SK-N-SH treated with all-trans-retinoic acid at 6 μM for 48 hours (cell line): ENCODE measurements at regions not wholly inside any gene's neighbourhood (a gene's known extent, or its start where the extent isn't known, plus 50 kb on each side); places are given as distances from the start of the nearest gene placed in this dataset.

Experiments used
- ATAC-seq: fragments of 200-7000 bp; cut with Tn5 transposase; 3 replicates; pipeline ENCODE4 v1.9.1; 2020; ENCODE audit warnings: mild to moderate bottlenecking, moderate library complexity
- ARNTL ChIP-seq: fragments of 450-650 bp; formaldehyde crosslinking; IDR thresholded peaks from 2 replicates; pipeline ENCODE4 v1.5.0; 2020; ENCODE audit warnings: low read depth, mild to moderate bottlenecking, moderate library complexity, borderline replicate concordance
- BACH2 ChIP-seq: fragments of 250-450 bp; sonication (Bioruptor Pico); IDR thresholded peaks from 2 replicates; pipeline ENCODE4 v1.9.0; 2021; ENCODE audit warnings: mild to moderate bottlenecking, borderline replicate concordance
- CREB5 ChIP-seq: fragments of 250-450 bp; sonication (Bioruptor Pico); IDR thresholded peaks from 2 replicates; pipeline ENCODE4 v1.5.1; 2020; ENCODE audit warnings: low read depth, mild to moderate bottlenecking, moderate library complexity
- CSDC2 ChIP-seq: fragments of 250-450 bp; sonication (Bioruptor Pico); IDR thresholded peaks from 2 replicates; pipeline ENCODE4 v1.5.0; 2020; ENCODE audit warnings: mild to moderate bottlenecking, moderate library complexity
- CSRNP3 ChIP-seq: fragments of 250-450 bp; sonication (Bioruptor Pico); IDR thresholded peaks from 2 replicates; pipeline ENCODE4 v1.5.1; 2021; ENCODE audit warnings: mild to moderate bottlenecking, moderate library complexity
- ESRRG ChIP-seq: fragments of 250-450 bp; sonication (Bioruptor Pico); IDR thresholded peaks from 2 replicates; pipeline ENCODE4 v1.6.1; 2021; ENCODE audit warnings: mild to moderate bottlenecking
- GLIS3 ChIP-seq: fragments of 250-450 bp; sonication (Bioruptor Pico); IDR thresholded peaks from 2 replicates; pipeline ENCODE4 v1.5.0; 2020; ENCODE audit warnings: mild to moderate bottlenecking, moderate library complexity
- ISL1 ChIP-seq: fragments of 250-450 bp; sonication (Bioruptor Pico); IDR thresholded peaks from 2 replicates; pipeline ENCODE4 v2.1.2; 2022; ENCODE audit warnings: mild to moderate bottlenecking, moderate library complexity
- OSR1 ChIP-seq: fragments of 250-450 bp; sonication (Bioruptor Pico); IDR thresholded peaks from 2 replicates; pipeline ENCODE4 v1.8.0; 2022; ENCODE audit warnings: moderate library complexity, mild to moderate bottlenecking, inconsistent platforms
- PATZ1 ChIP-seq: fragments of 250-450 bp; sonication (Bioruptor Pico); IDR thresholded peaks from 2 replicates; pipeline ENCODE4 v1.8.0; 2020; ENCODE audit warnings: mild to moderate bottlenecking, moderate library complexity, borderline replicate concordance
- POU6F1 ChIP-seq: fragments of 250-450 bp; sonication (Bioruptor Pico); IDR thresholded peaks from 2 replicates; pipeline ENCODE4 v1.8.0; 2021; ENCODE audit warnings: low read depth, mild to moderate bottlenecking, moderate library complexity, borderline replicate concordance
- PPARA ChIP-seq: fragments of 250-450 bp; sonication (Bioruptor Pico); IDR thresholded peaks from 2 replicates; pipeline ENCODE4 v1.5.0; 2020; ENCODE audit warnings: mild to moderate bottlenecking, borderline replicate concordance
- RARB ChIP-seq: fragments of 250-450 bp; sonication (Bioruptor Pico); IDR thresholded peaks from 2 replicates; pipeline ENCODE4 v1.8.0; 2021; ENCODE audit warnings: mild to moderate bottlenecking, moderate library complexity
- SNAI2 ChIP-seq: fragments of 250-450 bp; sonication (Bioruptor Pico); IDR thresholded peaks from 2 replicates; pipeline ENCODE4 v1.5.0; 2020; ENCODE audit warnings: mild to moderate bottlenecking, moderate library complexity
- TCF4 ChIP-seq: fragments of 250-450 bp; sonication (Bioruptor Pico); IDR thresholded peaks from 2 replicates; pipeline ENCODE4 v1.8.0; 2021; ENCODE audit warnings: mild to moderate bottlenecking, moderate library complexity, borderline replicate concordance
- TOX ChIP-seq: fragments of 250-450 bp; sonication (Bioruptor Pico); IDR thresholded peaks from 2 replicates; pipeline ENCODE4 v1.8.0; 2021; ENCODE audit warnings: mild to moderate bottlenecking, moderate library complexity, borderline replicate concordance
- ZC3H10 ChIP-seq: fragments of 250-450 bp; sonication (Bioruptor Pico); IDR thresholded peaks from 2 replicates; pipeline ENCODE4 v1.5.1; 2021; ENCODE audit warnings: mild to moderate bottlenecking, moderate library complexity
- ZFP3 ChIP-seq: fragments of 250-450 bp; sonication (Bioruptor Pico); IDR thresholded peaks from 2 replicates; pipeline ENCODE4 v1.5.0; 2020; ENCODE audit warnings: mild to moderate bottlenecking, moderate library complexity
- ZFP30 ChIP-seq: fragments of 450-650 bp; formaldehyde crosslinking; IDR thresholded peaks from 2 replicates; pipeline ENCODE4 v1.5.0; 2022; ENCODE audit warnings: mild to moderate bottlenecking, moderate library complexity
- ZNF565 ChIP-seq: fragments of 450-650 bp; formaldehyde crosslinking; conservative IDR thresholded peaks from 2 replicates; pipeline ENCODE4 v1.5.0; 2020; ENCODE audit warnings: low read depth, mild to moderate bottlenecking, moderate library complexity
- ZNF70 ChIP-seq: fragments of 450-650 bp; formaldehyde crosslinking; IDR thresholded peaks from 2 replicates; pipeline ENCODE4 v1.5.0; 2020; ENCODE audit warnings: mild to moderate bottlenecking, moderate library complexity
- ZNF8 ChIP-seq: fragments of 450-650 bp; formaldehyde crosslinking; IDR thresholded peaks from 2 replicates; pipeline ENCODE4 v1.5.0; 2020; ENCODE audit warnings: mild to moderate bottlenecking, moderate library complexity

- no peak for ATAC-seq
These were observed 192.8 kb upstream of the KLF6 start for GRCh38 chr10:3977761-3978160.

GRCh38 chr10:3976718-3977117 lies 191.7 kb upstream of the KLF6 start:
- ATAC-seq = no peak
- TF ChIP-seq TOX (CRISPR knock-in tag) (no peak), ZFP3 (CRISPR knock-in tag) (no peak), CSRNP3 (CRISPR knock-in tag) (no peak), ZC3H10 (no peak), BACH2 (CRISPR knock-in tag) (no peak), CSDC2 (CRISPR knock-in tag) (no peak), PPARA (CRISPR knock-in tag) (no peak), ZNF70 (CRISPR knock-in tag) (no peak), ZNF8 (no peak), CREB5 (CRISPR knock-in tag) (no peak), OSR1 (CRISPR knock-in tag) (no peak), ZNF565 (no peak), ARNTL (no peak), ESRRG (no peak)

More at GRCh38 chr10:3977761-3978160, 192.8 kb upstream of the KLF6 start:
- no peak for TF ChIP-seq POU6F1 (CRISPR knock-in tag)
- TF ChIP-seq ZC3H10 = no peak
- no peak for TF ChIP-seq ISL1 (CRISPR knock-in tag)
- TF ChIP-seq BACH2 (CRISPR knock-in tag) = no peak
- TF ChIP-seq ZFP3 (CRISPR knock-in tag) = no peak
- no peak for TF ChIP-seq TCF4
- TF ChIP-seq SNAI2 (CRISPR knock-in tag) = no peak
- no peak for TF ChIP-seq ZNF8
- no peak for TF ChIP-seq RARB (CRISPR knock-in tag)
- no peak for TF ChIP-seq OSR1 (CRISPR knock-in tag)
- no peak for TF ChIP-seq ZFP30 (CRISPR knock-in tag)
- no peak for TF ChIP-seq CSRNP3 (CRISPR knock-in tag)
- no peak for TF ChIP-seq GLIS3 (CRISPR knock-in tag)
- TF ChIP-seq ZNF565 = no peak
- no peak for TF ChIP-seq PPARA (CRISPR knock-in tag)
- TF ChIP-seq CREB5 (CRISPR knock-in tag) = no peak
- no peak for TF ChIP-seq TOX (CRISPR knock-in tag)

- ATAC-seq = no peak
- TF ChIP-seq ZNF565 (no peak), ZNF70 (CRISPR knock-in tag) (no peak), SNAI2 (CRISPR knock-in tag) (no peak), ESRRG (no peak), ZFP30 (CRISPR knock-in tag) (no peak), RARB (CRISPR knock-in tag) (no peak), TOX (CRISPR knock-in tag) (no peak), ZFP3 (CRISPR knock-in tag) (no peak), CREB5 (CRISPR knock-in tag) (no peak), PATZ1 (CRISPR knock-in tag) (no peak), TCF4 (no peak), ZC3H10 (no peak), ARNTL (no peak), BACH2 (CRISPR knock-in tag) (no peak), ZNF8 (no peak), OSR1 (CRISPR knock-in tag) (no peak)
These were observed 191.2 kb upstream of the KLF6 start for GRCh38 chr10:3976171-3976570.
